ENCODE measurements at regions not wholly inside any gene's neighbourhood (a gene's known extent, or its start where the extent isn't known, plus 50 kb on each side); places are given as distances from the start of the nearest gene placed in this dataset.

GRCh38 chr17:13735861-13736260, 134.1 kb upstream of the HS3ST3A1 start:
- DNase-seq (ENCODE audit: low spot score) = no peak
- ATAC-seq = no peak

DNA sequence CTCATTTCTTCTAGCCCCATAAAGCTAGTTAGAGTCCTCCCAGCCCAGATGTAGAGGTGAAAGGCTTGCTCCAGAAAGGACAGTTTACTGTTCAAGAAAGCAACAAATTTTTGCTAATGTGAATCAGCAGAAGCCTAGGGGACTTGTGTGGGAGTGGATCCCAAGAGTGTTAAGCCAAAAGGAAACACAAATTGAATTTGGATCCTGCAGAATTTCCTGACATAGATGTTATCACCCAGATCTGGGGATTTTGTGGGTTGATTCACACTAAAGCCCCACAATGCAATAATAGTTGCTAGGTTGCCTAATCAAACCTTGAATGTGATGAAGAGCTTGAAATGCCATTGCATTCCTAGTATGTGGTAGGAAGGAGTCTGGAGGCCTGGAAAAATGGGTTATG, 135.2 kb upstream of the HS3ST3A1 start:
- DNase-seq (ENCODE audit: low spot score) = no peak
- no peak for ATAC-seq

GRCh38 chr17:13740686-13741085, 139.0 kb upstream of the HS3ST3A1 start:
- DNase-seq (ENCODE audit: low spot score) (no peak), ATAC-seq (no peak)

- ATAC-seq (no peak), DNase-seq (ENCODE audit: low spot score) (no peak)
Measured at GRCh38 chr17:13741744-13742143, 140.0 kb upstream of the HS3ST3A1 start.

GRCh38 chr17:13743906-13744305, 142.2 kb upstream of the HS3ST3A1 start:
- no peak for ATAC-seq
- DNase-seq (ENCODE audit: low spot score) = no peak

- DNase-seq (ENCODE audit: low spot score) = no peak
- no peak for ATAC-seq
Measured at GRCh38 chr17:13746404-13746803, 144.7 kb upstream of the HS3ST3A1 start.

- no peak for ATAC-seq
- no peak for DNase-seq (ENCODE audit: low spot score)
Measured at GRCh38 chr17:13749166-13749890, 147.6 kb upstream of the HS3ST3A1 start.

GRCh38 chr17:13749891-13750235, 148.1 kb upstream of the HS3ST3A1 start:
- DNase-seq (ENCODE audit: low spot score) = no peak
- ATAC-seq = no peak

- no peak for ATAC-seq
Measured at GRCh38 chr17:13750816-13751793, 149.4 kb upstream of the HS3ST3A1 start.

GRCh38 chr17:13753154-13753553, 151.4 kb upstream of the HS3ST3A1 start:
- ATAC-seq = no peak
- DNase-seq (ENCODE audit: low spot score) = no peak

More at GRCh38 chr17:13750816-13751793, 149.4 kb upstream of the HS3ST3A1 start:
- no peak for DNase-seq (ENCODE audit: low spot score)

DNA sequence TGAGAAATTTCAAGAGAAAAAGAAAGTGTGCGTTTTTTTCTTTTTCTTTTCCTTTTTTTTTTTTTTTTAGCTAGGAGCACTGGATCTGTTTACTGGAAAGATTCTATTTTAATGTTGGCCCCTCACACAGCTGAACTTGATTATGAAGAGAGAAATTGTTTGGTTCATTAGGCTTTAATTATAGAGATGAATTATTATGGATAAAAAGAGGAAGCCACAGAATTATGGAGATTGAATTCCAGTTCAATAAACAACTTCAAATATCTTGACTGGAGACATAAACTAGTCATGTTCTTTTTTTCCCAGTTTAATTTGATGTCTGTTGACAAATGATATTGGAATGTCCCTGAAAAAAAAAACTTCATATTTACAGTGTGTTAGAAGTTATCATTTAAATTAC, 152.0 kb upstream of the HS3ST3A1 start:
- ATAC-seq = no peak
- no peak for DNase-seq (ENCODE audit: low spot score)

DNA sequence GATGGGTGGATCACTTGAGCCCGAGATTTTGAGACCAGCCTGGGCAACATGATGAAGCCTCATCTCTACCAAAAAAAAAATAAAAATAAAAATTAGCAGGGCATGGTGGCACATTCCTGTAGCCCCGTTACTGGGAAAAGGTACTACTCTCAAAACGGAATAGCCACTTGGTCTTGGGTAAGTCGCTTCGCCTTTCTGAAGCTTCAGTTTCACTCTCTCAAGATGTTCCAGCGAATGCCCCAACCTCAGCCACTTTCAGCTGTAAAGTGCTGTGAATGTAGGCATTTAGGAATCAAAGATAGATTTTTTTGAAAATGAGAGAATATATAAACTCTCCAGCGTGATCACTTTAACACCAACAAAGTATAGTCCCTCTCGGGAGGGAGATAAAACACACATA, 154.1 kb upstream of the HS3ST3A1 start:
- ATAC-seq (no peak), DNase-seq (ENCODE audit: low spot score) (no peak)

DNA sequence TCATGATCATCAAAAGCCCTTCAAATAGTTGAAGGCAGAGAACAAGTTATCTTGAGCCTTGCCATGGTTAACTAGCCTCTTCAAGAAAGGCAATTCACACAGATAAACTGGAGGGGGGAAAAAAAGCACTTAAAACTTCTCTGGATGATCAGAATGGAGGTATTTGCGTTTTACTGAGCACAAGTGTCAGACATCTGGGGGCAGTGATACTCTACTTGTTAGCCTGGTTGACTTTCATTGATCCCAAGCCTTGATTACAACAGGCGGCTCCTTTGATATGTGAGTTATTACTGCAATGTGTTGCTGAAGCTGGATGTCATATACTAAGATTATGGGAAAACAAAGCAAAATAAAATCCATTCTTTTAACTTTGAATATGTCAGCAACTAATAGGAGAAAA, 155.0 kb upstream of the HS3ST3A1 start:
- DNase-seq (ENCODE audit: low spot score) (no peak), ATAC-seq (peak; percentile 75)

DNA sequence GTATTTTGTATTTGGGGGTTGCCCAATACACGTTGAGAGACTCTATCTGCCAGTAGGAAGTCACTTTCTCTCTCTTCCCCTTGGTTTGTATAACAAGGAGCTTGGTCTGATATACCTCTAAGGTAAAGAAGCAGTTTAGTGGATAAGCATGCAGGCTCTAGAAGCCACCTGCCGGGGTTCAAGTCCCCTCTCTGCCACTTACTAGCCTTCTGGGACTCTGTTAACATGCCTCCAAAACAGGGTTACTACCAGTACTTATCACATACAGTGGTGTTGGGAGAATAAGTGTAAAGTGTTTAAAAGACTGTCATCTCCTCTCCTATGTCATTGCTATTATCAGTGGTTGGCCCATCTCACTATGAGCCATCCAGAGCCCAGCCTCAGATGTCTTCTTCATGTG, 156.1 kb upstream of the HS3ST3A1 start:
- no peak for ATAC-seq

DNA sequence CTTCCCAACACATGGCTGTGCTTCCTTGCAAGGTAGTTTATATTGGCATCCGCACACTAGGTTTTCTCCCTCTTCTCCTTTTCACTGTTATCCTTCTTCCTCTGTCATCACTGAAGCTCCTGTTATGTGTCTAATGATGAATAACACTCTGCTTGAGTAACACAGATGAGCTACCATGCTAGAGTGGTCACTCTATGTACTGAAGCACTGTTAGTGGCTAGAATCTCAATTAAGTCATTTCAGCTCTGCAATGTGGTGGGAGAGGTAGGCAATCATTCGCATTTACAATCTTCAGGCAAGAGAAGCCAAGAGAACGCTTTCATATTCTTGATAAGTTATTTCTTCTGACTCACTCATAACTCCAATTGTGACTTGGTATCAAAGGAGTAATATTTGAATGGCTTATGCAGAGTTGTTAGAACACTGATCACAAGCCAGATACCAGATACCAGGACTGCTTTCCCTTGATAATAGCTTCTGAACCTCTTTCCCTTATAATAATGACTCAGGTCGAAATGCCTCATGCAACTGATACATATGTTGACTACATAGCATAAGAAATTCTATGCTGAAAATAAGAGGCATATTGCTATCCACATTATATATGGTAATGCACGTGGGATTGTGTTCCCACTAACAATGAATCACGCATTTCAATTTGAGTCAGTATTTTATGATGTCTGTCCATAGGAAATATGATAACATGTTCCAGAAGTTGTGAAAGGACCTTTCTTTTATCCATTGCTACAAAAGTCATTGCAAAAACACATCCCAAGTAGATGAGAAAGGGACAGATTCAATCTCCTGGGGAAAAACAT, 158.0 kb upstream of the HS3ST3A1 start:
- no peak for ATAC-seq
- DNase-seq (ENCODE audit: low spot score) = no peak

More for the DNA sequence above, 156.1 kb upstream of the HS3ST3A1 start:
- no peak for DNase-seq (ENCODE audit: low spot score)

DNA sequence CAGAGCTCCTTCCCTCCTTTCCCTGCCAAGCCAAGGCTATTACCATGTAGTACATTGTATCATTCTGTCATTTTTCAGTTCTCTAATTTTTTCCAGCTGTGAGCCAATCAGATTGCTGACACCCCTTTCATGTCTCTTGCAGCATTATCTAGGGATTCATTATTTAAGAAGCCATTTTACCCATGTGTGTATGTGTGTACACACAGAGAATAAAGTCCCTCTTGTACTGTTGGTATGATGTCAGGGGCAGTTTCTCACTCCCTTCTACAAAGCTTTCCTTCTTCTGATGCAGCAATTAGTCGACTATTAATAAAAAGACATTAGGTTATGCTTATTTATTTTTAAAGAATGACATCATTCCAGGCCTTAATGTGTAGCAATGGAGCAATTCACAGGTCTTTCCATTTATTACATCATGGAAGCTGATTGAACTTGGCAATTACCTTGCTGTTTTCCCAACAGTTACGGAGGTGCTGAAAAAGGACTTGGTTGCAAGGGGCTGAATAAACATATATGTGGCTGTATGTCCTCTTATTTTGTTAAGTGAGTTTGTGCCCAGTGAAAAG, 159.4 kb upstream of the HS3ST3A1 start:
- no peak for DNase-seq (ENCODE audit: low spot score)
- no peak for ATAC-seq

GRCh38 chr17:13765701-13766100, 164.0 kb upstream of the HS3ST3A1 start:
- DNase-seq (ENCODE audit: low spot score) (no peak), ATAC-seq (no peak)

DNA sequence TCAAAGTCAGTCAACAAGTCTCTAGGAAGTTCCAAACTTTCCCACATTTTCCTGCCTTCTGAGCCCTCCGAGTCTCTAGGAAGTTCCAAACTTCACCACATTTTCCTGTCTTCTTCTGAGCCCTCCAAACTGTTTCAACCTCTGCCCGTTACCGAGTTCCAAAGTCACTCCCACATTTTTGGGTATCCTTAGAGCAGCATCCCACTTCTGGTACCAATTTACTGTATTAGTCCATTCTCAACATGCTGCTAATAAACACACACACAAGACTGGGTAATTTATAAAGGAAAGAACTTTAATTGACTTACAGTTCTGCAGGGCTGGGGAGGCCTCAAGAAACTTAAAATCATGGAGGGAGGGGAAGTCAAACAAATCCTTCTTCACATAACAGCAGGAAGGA, 169.0 kb upstream of the HS3ST3A1 start:
- DNase-seq (ENCODE audit: low spot score) (no peak), ATAC-seq (no peak)

GRCh38 chr17:13775450-13775849, 173.7 kb upstream of the HS3ST3A1 start:
- ATAC-seq (no peak), DNase-seq (ENCODE audit: low spot score) (no peak)

DNA sequence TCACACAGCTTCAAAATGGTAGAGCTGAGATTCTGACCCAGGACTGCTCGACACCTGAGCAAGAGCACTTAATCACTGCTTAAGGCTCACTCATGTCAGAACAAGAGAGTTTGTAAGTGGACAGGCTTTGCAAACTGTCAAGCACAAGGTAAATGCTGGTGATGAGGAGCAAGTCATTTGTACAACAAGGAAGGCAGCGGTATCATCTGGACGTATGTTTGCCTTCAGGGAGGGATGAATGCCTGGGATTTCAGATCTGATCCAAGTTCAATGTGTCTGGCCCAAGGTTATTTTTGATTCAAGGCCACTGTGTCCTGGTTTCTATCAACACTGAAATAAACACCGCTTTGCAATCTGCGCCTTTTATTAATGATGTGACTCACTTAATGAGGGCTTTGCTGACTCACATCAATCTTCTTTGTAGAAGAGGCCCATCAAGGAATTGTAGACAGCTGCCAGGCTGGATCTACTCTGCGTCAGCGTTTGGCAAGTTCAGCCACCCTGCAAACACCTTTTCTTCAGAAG, 174.4 kb upstream of the HS3ST3A1 start:
- DNase-seq (ENCODE audit: low spot score) = no peak
- ATAC-seq = no peak

DNA sequence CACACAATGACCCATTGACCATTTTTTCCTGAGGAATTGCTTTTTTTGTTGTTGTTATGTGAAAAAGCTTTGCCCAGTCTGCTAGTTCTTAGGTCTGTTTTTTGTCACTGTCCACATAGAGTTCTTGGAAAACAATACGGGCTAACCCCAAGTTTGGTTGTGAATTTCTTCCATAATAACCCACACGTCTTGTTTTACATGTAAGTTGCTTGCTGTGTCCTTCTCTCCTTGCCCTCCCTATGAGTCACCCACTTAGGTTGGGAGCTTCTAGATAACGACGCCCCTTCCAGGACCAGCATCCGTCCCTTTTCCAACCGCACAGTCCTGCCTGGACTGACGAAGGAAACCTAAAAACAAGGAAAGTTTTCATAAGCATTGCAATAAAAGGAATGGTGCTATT, 175.3 kb upstream of the HS3ST3A1 start:
- ATAC-seq (no peak), DNase-seq (ENCODE audit: low spot score) (no peak)
